GM23338 (cell line): ENCODE measurements at regions not wholly inside any gene's neighbourhood (a gene's known extent, or its start where the extent isn't known, plus 50 kb on each side); places are given as distances from the start of the nearest gene placed in this dataset.

Experiments used
- CTCF ChIP-seq, 2 experiments: fragments of 200-600 bp in 1 of 2; sonication (generic) in 1 of 2; conservative IDR thresholded peaks; 2 replicates each; pipeline versions ENCODE4 v1.5.1 to v1.6.1; 2016 to 2017; ENCODE audit warnings: antibody characterized with exemption in 2 of 2, low read depth in 2 of 2, mild to moderate bottlenecking in 2 of 2, moderate library complexity in 1 of 2
- EZH2phosphoT487 ChIP-seq: fragments of 200-600 bp; sonication (generic); IDR thresholded peaks from one replicate; pipeline ENCODE4 v1.8.1; 2018; ENCODE audit warnings: antibody characterized with exemption; ENCODE audit not compliant: unreplicated experiment
- NANOG ChIP-seq: IDR thresholded peaks from 2 replicates; pipeline ENCODE4 v1.6.1; 2016; ENCODE audit warnings: antibody characterized with exemption, borderline replicate concordance
- POLR2AphosphoS5 ChIP-seq: IDR thresholded peaks from 2 replicates; pipeline ENCODE4 v1.6.1; 2016; ENCODE audit warnings: antibody characterized with exemption, low read depth

GRCh38 chrX:128309311-128309710 lies 257.1 kb upstream of the ACTRT1 start:
- TF ChIP-seq EZH2phosphoT487 (no peak), CTCF (conservative IDR thresholded peaks at IDR 0.05; ENCODE audit: low read depth in 2 of 2) (no peak), NANOG (no peak), POLR2AphosphoS5 (no peak)
